RWPE2 (cell line): ENCODE measurements at regions not wholly inside any gene's neighbourhood (a gene's known extent, or its start where the extent isn't known, plus 50 kb on each side); places are given as distances from the start of the nearest gene placed in this dataset.

Source experiments
- ATAC-seq: fragments of 200-7000 bp; cut with Tn5 transposase; 3 replicates; pipeline ENCODE4 v1.9.1; 2021; ENCODE audit warnings: low read depth
- DNase-seq: peaks from one replicate; pipeline ENCODE4 v3.0.0-alpha.2; 2020; ENCODE audit warnings: low spot score
- H3K27ac ChIP-seq: fragments of 450-650 bp; 2 replicates; pipeline ENCODE4 v1.5.1; 2017; ENCODE audit warnings: mild to moderate bottlenecking; ENCODE audit not compliant: poor library complexity, severe bottlenecking
- H3K27me3 ChIP-seq: fragments of 250-450 bp; sonication (Bioruptor Pico); 2 replicates; pipeline ENCODE4 v1.5.1; 2021; ENCODE audit warnings: mild to moderate bottlenecking, moderate library complexity; ENCODE audit not compliant: insufficient read depth, poor library complexity, severe bottlenecking
- H3K36me3 ChIP-seq: fragments of 250-450 bp; sonication (Bioruptor Pico); 2 replicates; pipeline ENCODE4 v1.5.1; 2020; ENCODE audit warnings: low read depth, mild to moderate bottlenecking, moderate library complexity
- H3K4me1 ChIP-seq: fragments of 250-450 bp; sonication (Bioruptor Pico); 2 replicates; pipeline ENCODE4 v1.5.1; 2021; ENCODE audit warnings: mild to moderate bottlenecking, moderate library complexity; ENCODE audit not compliant: insufficient read depth, poor library complexity, severe bottlenecking
- H3K4me3 ChIP-seq: fragments of 250-450 bp; sonication (Bioruptor Pico); 2 replicates; pipeline ENCODE4 v1.5.1; 2021; ENCODE audit warnings: mild to moderate bottlenecking, moderate library complexity; ENCODE audit not compliant: severe bottlenecking
- H3K9me3 ChIP-seq: fragments of 250-450 bp; sonication (Bioruptor Pico); 2 replicates; pipeline ENCODE4 v1.5.1; 2021; ENCODE audit warnings: mild to moderate bottlenecking, moderate library complexity; ENCODE audit not compliant: severe bottlenecking
- CTCF ChIP-seq: fragments of 450-650 bp; IDR thresholded peaks from one replicate; pipeline ENCODE4 v1.5.1; 2017; ENCODE audit warnings: mild to moderate bottlenecking, moderate library complexity; ENCODE audit not compliant: poor library complexity, severe bottlenecking

GRCh38 chr6:126535595-126535994, 195.7 kb downstream of the CENPW start:
- no peaks in the 10 kb centered on the region for H3K36me3 ChIP-seq
- ATAC-seq (no peak), DNase-seq (no peak)
- H3K27ac ChIP-seq = no peak overlapping the region
- H3K27me3 ChIP-seq = peaks cover 9% of the 10 kb centered on the region
- no peak for TF ChIP-seq CTCF
- no peaks in the 10 kb centered on the region for H3K4me1 ChIP-seq
- no peak overlapping the region for H3K4me3 ChIP-seq
- H3K9me3 ChIP-seq = no peaks in the 10 kb centered on the region

- TF ChIP-seq CTCF = no peak
These were observed 197.3 kb downstream of the CENPW start for GRCh38 chr6:126537061-126537816.

GRCh38 chr6:126539022-126539421, 199.1 kb downstream of the CENPW start:
- Histone ChIP-seq H3K4me3 (no peak overlapping the region), H3K27ac (no peak overlapping the region), H3K4me1 (no peaks in the 10 kb centered on the region), H3K9me3 (no peaks in the 10 kb centered on the region), H3K27me3 (peaks cover 9% of the 10 kb centered on the region), H3K36me3 (no peaks in the 10 kb centered on the region)
- DNase-seq = no peak
- no peak for TF ChIP-seq CTCF
- ATAC-seq = peak; percentile 97

More at GRCh38 chr6:126537061-126537816, 197.3 kb downstream of the CENPW start:
- Histone ChIP-seq H3K27me3 (peaks cover 9% of the 10 kb centered on the region), H3K4me1 (no peaks in the 10 kb centered on the region), H3K9me3 (no peaks in the 10 kb centered on the region), H3K27ac (no peak overlapping the region), H3K4me3 (no peak overlapping the region), H3K36me3 (no peaks in the 10 kb centered on the region)
- no peak for DNase-seq
- no peak for ATAC-seq

- Histone ChIP-seq H3K27me3 (peaks cover 9% of the 10 kb centered on the region), H3K27ac (no peak overlapping the region), H3K4me3 (no peak overlapping the region), H3K9me3 (no peaks in the 10 kb centered on the region), H3K36me3 (no peaks in the 10 kb centered on the region), H3K4me1 (no peaks in the 10 kb centered on the region)
- DNase-seq = no peak
- ATAC-seq = no peak
- TF ChIP-seq CTCF = no peak
These were observed 200.2 kb downstream of the CENPW start for GRCh38 chr6:126540161-126540560.

- Histone ChIP-seq H3K4me3 (no peak overlapping the region), H3K36me3 (no peaks in the 10 kb centered on the region), H3K9me3 (no peaks in the 10 kb centered on the region), H3K4me1 (no peaks in the 10 kb centered on the region), H3K27me3 (peaks cover 4% of the 10 kb centered on the region), H3K27ac (no peak overlapping the region)
- no peak for TF ChIP-seq CTCF
- DNase-seq (no peak), ATAC-seq (no peak)
These were observed 202.0 kb downstream of the CENPW start for GRCh38 chr6:126541806-126542491.
